ENCODE measurements at regions not wholly inside any gene's neighbourhood (a gene's known extent, or its start where the extent isn't known, plus 50 kb on each side); places are given as distances from the start of the nearest gene placed in this dataset.

DNA sequence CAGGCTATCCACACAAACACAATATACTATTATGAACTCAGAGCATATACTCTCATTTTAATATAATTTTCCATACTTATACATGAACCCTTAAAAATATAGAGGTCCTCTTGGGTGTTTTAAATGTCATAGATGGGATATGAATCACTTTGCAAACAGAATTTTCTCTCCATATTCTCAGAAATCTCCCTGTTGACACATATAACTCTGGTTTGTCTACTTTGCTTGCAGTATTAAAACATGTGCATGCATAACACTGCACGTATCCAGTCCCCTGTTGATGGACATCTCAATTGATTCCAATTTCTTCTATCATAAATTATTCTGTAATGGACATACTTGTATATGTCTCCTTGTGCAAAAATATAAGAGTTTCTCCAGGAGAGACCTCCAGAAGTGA lies 417.5 kb upstream of the TBX3 start:
- Histone ChIP-seq H3K27ac (ENCODE audit: low read depth in 1 of 2, low read length in 2 of 2) (no peak overlapping the region), H3K36me3 (ENCODE audit: control insufficient read depth in 4 of 4, insufficient read depth in 3 of 4, low read depth in 1 of 4, low read length in 3 of 4) (no peaks in the 10 kb centered on the region), H3K9ac (ENCODE audit: low read depth in 1 of 2, low read length in 2 of 2) (no peak overlapping the region), H3K27me3 (ENCODE audit: control insufficient read depth in 4 of 4, insufficient read depth in 4 of 4, low read length in 3 of 4) (no peaks in the 10 kb centered on the region), H3K9me3 (ENCODE audit: control insufficient read depth in 4 of 4, low read length in 3 of 4) (no peaks in the 10 kb centered on the region), H3K4me3 (ENCODE audit: low read depth in 1 of 3, low read length in 3 of 3) (no peak overlapping the region), H3K4me1 (ENCODE audit: control insufficient read depth in 4 of 4, insufficient read depth in 4 of 4, low read length in 3 of 4) (no peaks in the 10 kb centered on the region)
- WGBS = 97% methylated on average over 1 of the region's 1 CpG
- TF ChIP-seq, protein P1, sequence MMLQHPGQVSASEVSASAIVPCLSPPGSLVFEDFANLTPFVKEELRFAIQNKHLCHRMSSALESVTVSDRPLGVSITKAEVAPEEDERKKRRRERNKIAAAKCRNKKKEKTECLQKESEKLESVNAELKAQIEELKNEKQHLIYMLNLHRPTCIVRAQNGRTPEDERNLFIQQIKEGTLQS (IDR thresholded peaks at IDR 0.05) = no peak
- no peak for TF ChIP-seq YY1 (IDR thresholded peaks at IDR 0.05)
- DNase-seq (ENCODE audit: low spot score) = no peak

DNA sequence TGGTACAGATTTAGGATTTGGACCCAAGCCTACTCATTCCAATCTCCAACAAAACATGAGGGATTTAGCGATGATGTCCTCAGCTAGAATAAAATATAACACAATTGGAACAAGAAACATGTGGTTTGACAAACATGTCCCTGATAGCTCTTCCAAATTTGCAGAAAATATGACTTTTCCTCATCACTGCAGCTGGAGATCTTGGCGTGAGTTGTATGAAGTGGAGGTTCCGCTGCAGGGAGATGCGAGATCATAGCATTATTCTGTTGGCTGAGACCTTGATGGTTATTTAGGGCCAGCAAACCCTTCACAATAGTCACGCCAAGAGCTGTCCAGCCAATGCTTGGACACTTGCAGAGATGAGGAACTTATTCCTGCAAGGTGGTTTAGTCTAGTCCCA lies 413.4 kb upstream of the TBX3 start:
- TF ChIP-seq YY1 (IDR thresholded peaks at IDR 0.05) = no peak
- no peak for TF ChIP-seq RXRA (IDR thresholded peaks at IDR 0.05)
- no peak for TF ChIP-seq FOXA1 (IDR thresholded peaks at IDR 0.05)
- TF ChIP-seq JUND (IDR thresholded peaks at IDR 0.05) = no peak
- no peak for TF ChIP-seq RAD21 (IDR thresholded peaks at IDR 0.05)
- TF ChIP-seq, protein P2, sequence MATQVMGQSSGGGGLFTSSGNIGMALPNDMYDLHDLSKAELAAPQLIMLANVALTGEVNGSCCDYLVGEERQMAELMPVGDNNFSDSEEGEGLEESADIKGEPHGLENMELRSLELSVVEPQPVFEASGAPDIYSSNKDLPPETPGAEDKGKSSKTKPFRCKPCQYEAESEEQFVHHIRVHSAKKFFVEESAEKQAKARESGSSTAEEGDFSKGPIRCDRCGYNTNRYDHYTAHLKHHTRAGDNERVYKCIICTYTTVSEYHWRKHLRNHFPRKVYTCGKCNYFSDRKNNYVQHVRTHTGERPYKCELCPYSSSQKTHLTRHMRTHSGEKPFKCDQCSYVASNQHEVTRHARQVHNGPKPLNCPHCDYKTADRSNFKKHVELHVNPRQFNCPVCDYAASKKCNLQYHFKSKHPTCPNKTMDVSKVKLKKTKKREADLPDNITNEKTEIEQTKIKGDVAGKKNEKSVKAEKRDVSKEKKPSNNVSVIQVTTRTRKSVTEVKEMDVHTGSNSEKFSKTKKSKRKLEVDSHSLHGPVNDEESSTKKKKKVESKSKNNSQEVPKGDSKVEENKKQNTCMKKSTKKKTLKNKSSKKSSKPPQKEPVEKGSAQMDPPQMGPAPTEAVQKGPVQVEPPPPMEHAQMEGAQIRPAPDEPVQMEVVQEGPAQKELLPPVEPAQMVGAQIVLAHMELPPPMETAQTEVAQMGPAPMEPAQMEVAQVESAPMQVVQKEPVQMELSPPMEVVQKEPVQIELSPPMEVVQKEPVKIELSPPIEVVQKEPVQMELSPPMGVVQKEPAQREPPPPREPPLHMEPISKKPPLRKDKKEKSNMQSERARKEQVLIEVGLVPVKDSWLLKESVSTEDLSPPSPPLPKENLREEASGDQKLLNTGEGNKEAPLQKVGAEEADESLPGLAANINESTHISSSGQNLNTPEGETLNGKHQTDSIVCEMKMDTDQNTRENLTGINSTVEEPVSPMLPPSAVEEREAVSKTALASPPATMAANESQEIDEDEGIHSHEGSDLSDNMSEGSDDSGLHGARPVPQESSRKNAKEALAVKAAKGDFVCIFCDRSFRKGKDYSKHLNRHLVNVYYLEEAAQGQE (IDR thresholded peaks at IDR 0.05) = no peak
- TF ChIP-seq NR2F2 (IDR thresholded peaks at IDR 0.05) = no peak
- 91% methylated on average over 5 of the region's 5 CpGs for WGBS
- DNase-seq (ENCODE audit: low spot score) = no peak
- Histone ChIP-seq H3K27me3 (ENCODE audit: control insufficient read depth in 4 of 4, insufficient read depth in 4 of 4, low read length in 3 of 4) (no peaks in the 10 kb centered on the region), H3K9me3 (ENCODE audit: control insufficient read depth in 4 of 4, low read length in 3 of 4) (no peaks in the 10 kb centered on the region), H3K36me3 (ENCODE audit: control insufficient read depth in 4 of 4, insufficient read depth in 3 of 4, low read depth in 1 of 4, low read length in 3 of 4) (no peaks in the 10 kb centered on the region), H3K27ac (ENCODE audit: low read depth in 1 of 2, low read length in 2 of 2) (no peak overlapping the region), H3K4me1 (ENCODE audit: control insufficient read depth in 4 of 4, insufficient read depth in 4 of 4, low read length in 3 of 4) (peaks cover 0 to 34% (median 26%) of the 10 kb centered on the region in 4 donors), H3K4me3 (ENCODE audit: low read depth in 1 of 3, low read length in 3 of 3) (no peak overlapping the region), H3K9ac (ENCODE audit: low read depth in 1 of 2, low read length in 2 of 2) (no peak overlapping the region)

DNA sequence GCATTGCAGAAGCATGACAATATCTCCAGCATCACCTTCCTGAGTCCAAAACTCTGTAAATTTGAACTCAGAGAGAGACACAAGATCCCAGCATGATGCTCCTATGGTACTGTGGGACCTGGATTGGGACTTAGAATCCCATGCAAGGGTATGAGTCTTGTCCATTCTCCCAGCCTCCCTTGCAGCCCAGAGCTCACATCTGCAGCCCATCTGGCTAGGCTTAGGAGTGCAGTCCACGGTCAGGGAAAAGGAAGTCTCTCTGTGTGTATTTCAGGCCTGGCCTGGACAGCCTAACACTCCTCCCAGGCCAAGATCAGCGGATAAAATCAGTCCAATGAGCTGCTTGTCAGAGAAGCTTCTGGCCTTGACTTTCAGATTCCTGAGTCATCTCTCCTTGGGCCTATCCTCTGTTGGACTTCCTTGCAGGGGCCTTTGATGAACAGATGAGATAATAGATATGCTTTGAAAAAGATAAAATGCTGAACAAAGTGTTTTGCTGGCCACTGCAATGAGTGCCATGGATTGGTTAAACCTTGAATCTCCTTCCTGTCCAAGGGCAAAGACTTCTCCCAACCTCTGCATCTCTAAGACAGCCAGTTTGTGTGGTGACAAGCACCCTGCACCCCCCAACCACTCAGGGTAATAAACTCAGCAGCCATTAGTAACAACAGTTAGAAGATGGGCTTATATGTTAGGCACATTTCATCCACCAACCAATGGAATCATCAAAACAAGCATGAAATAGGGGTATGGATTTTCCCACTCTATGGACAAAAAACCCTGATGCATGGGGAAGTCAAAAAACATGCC lies 412.8 kb upstream of the TBX3 start:
- H3K4me1 ChIP-seq (ENCODE audit: control insufficient read depth in 4 of 4, insufficient read depth in 4 of 4, low read length in 3 of 4) = peaks cover 0 to 35% (median 26%) of the 10 kb centered on the region in 4 donors
- H3K9me3 ChIP-seq (ENCODE audit: control insufficient read depth in 4 of 4, low read length in 3 of 4) = no peaks in the 10 kb centered on the region
- no peak for DNase-seq (ENCODE audit: low spot score)
- WGBS = 74% methylated on average over 2 of the region's 2 CpGs
- H3K27me3 ChIP-seq (ENCODE audit: control insufficient read depth in 4 of 4, insufficient read depth in 4 of 4, low read length in 3 of 4) = no peaks in the 10 kb centered on the region
- H3K9ac ChIP-seq (ENCODE audit: low read depth in 1 of 2, low read length in 2 of 2) = no peak overlapping the region
- no peak overlapping the region for H3K27ac ChIP-seq (ENCODE audit: low read depth in 1 of 2, low read length in 2 of 2)
- no peaks in the 10 kb centered on the region for H3K36me3 ChIP-seq (ENCODE audit: control insufficient read depth in 4 of 4, insufficient read depth in 3 of 4, low read depth in 1 of 4, low read length in 3 of 4)
- H3K4me3 ChIP-seq (ENCODE audit: low read depth in 1 of 3, low read length in 3 of 3) = no peak overlapping the region
- TF ChIP-seq, protein P2 (IDR thresholded peaks at IDR 0.05) = no peak
- TF ChIP-seq NR2F2 (IDR thresholded peaks at IDR 0.05) = no peak
- no peak for TF ChIP-seq EGR1 (IDR thresholded peaks at IDR 0.05; ENCODE audit: low read depth in 2 of 2)
- TF ChIP-seq SP1 (IDR thresholded peaks at IDR 0.05) = no peak
- TF ChIP-seq YY1 (IDR thresholded peaks at IDR 0.05) = no peak
- no peak for TF ChIP-seq FOXA2 (IDR thresholded peaks at IDR 0.05)
- no peak for TF ChIP-seq JUND (IDR thresholded peaks at IDR 0.05)
- TF ChIP-seq, protein P1 (IDR thresholded peaks at IDR 0.05) = no peak
- TF ChIP-seq, protein P3, sequence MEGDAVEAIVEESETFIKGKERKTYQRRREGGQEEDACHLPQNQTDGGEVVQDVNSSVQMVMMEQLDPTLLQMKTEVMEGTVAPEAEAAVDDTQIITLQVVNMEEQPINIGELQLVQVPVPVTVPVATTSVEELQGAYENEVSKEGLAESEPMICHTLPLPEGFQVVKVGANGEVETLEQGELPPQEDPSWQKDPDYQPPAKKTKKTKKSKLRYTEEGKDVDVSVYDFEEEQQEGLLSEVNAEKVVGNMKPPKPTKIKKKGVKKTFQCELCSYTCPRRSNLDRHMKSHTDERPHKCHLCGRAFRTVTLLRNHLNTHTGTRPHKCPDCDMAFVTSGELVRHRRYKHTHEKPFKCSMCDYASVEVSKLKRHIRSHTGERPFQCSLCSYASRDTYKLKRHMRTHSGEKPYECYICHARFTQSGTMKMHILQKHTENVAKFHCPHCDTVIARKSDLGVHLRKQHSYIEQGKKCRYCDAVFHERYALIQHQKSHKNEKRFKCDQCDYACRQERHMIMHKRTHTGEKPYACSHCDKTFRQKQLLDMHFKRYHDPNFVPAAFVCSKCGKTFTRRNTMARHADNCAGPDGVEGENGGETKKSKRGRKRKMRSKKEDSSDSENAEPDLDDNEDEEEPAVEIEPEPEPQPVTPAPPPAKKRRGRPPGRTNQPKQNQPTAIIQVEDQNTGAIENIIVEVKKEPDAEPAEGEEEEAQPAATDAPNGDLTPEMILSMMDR (IDR thresholded peaks at IDR 0.05; ENCODE audit: low read depth, low read length, missing input control) = no peak
- TF ChIP-seq TAF1 (conservative IDR thresholded peaks at IDR 0.05) = no peak
- TF ChIP-seq RXRA (IDR thresholded peaks at IDR 0.05) = no peak
- TF ChIP-seq FOXA1 (IDR thresholded peaks at IDR 0.05) = no peak
- TF ChIP-seq, protein P4, sequence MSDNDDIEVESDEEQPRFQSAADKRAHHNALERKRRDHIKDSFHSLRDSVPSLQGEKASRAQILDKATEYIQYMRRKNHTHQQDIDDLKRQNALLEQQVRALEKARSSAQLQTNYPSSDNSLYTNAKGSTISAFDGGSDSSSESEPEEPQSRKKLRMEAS (IDR thresholded peaks at IDR 0.05) = no peak
- no peak for TF ChIP-seq GABPA (IDR thresholded peaks at IDR 0.05 in 1 of 2, conservative IDR thresholded peaks at IDR 0.05 in 1 of 2)
- TF ChIP-seq HNF4A (conservative IDR thresholded peaks at IDR 0.05) = no peak
- no peak for TF ChIP-seq RAD21 (IDR thresholded peaks at IDR 0.05)
- TF ChIP-seq HNF4G (IDR thresholded peaks at IDR 0.05) = no peak

Data from liver (tissue), 8 donors.